Endothelial cell of umbilical vein (primary cell): ENCODE measurements at regions not wholly inside any gene's neighbourhood (a gene's known extent, or its start where the extent isn't known, plus 50 kb on each side); places are given as distances from the start of the nearest gene placed in this dataset.

Experiments
- BruUV-seq: library from RNA; stranded (reverse); fragments of 400-500 nt; replicated peaks from 2 replicates; lab custom pipeline; 2021; lab: Mats Ljungman, UMichigan
- CTCF ChIA-PET: fragments of 300-600, 350-600 bp; sonication (Branson Sonifier 250); formaldehyde crosslinking; loops from one replicate; lab custom pipeline; 2021; ENCODE audit warnings: antibody characterized with exemption, inconsistent platforms; lab: Charles Lee
- POLR2A ChIA-PET: fragments of 300-600, 350-600 bp; sonication (Branson Sonifier 250); formaldehyde crosslinking; loops from one replicate; lab custom pipeline; 2021; ENCODE audit warnings: antibody characterized with exemption, inconsistent platforms; lab: Charles Lee
- DNase-seq: peaks from one replicate; pipeline ENCODE4 v3.0.0-alpha.2; 2011; ENCODE audit warnings: low read depth, low spot score
- FAIRE-seq: peaks from 2 replicates; lab custom pipeline; 2011; peaks lifted over from hg19 to GRCh38; lab: Jason Lieb, UNC
- H2AFZ ChIP-seq: 2 replicates; pipeline ENCODE4 v1.6.0; 2012; ENCODE audit warnings: low read depth, low read length, control low read depth, inconsistent platforms
- H3K27ac ChIP-seq: 2 replicates; pipeline ENCODE4 v1.5.1; 2011; ENCODE audit warnings: low read depth, mild to moderate bottlenecking, control low read depth, low read length, moderate library complexity; ENCODE audit not compliant: insufficient read depth
- H3K27me3 ChIP-seq, 2 experiments: 2 replicates each; pipeline versions ENCODE4 v1.6.0 to v1.6.1; 2011; ENCODE audit warnings: low read length in 2 of 2, mixed read lengths in 1 of 2; ENCODE audit not compliant: control insufficient read depth in 2 of 2, insufficient read depth in 2 of 2
- H3K36me3 ChIP-seq, 2 experiments: 2 replicates in 1 of 2; 3 replicates in 1 of 2; pipeline ENCODE4 v1.5.1; 2011; ENCODE audit warnings: low read length in 2 of 2, mild to moderate bottlenecking in 1 of 2, moderate library complexity in 1 of 2; ENCODE audit not compliant: control insufficient read depth in 2 of 2, insufficient read depth in 2 of 2; ENCODE audit errors: extremely low read depth in 1 of 2
- H3K4me1 ChIP-seq: 3 replicates; pipeline ENCODE4 v1.5.1; 2011; ENCODE audit warnings: mild to moderate bottlenecking, low read length; ENCODE audit not compliant: control insufficient read depth, insufficient read depth; ENCODE audit errors: extremely low read depth
- H3K4me2 ChIP-seq: 2 replicates; pipeline ENCODE4 v1.6.1; 2011; ENCODE audit warnings: low read length, control low read depth, mixed read lengths; ENCODE audit not compliant: insufficient read depth
- H3K4me3 ChIP-seq, 3 experiments: fragments of 200-600 bp in 1 of 3; sonication (generic), shearing (Covaris generic) in 1 of 3; replicated peaks in 1 of 3; 2 replicates each; pipeline ENCODE4 v1.5.1; 2011 to 2016; ENCODE audit warnings: control low read depth in 3 of 3, low read length in 3 of 3, mild to moderate bottlenecking in 2 of 3, inconsistent platforms in 1 of 3, low read depth in 1 of 3, moderate library complexity in 1 of 3; ENCODE audit not compliant: insufficient read depth in 1 of 3
- H3K79me2 ChIP-seq: 2 replicates; pipeline ENCODE4 v1.6.0; 2012; ENCODE audit warnings: low read length, inconsistent platforms; ENCODE audit not compliant: control insufficient read depth, insufficient read depth
- H3K9ac ChIP-seq: replicated peaks from 2 replicates; pipeline ENCODE3; 2011; ENCODE audit warnings: low read length, control low read depth; ENCODE audit not compliant: insufficient read depth; ENCODE audit errors: extremely low read depth
- H3K9me1 ChIP-seq: replicated peaks from 3 replicates; pipeline ENCODE4 v1.6.0; 2011; ENCODE audit warnings: mild to moderate bottlenecking, low read length; ENCODE audit not compliant: control insufficient read depth, insufficient read depth; ENCODE audit errors: extremely low read depth
- H3K9me3 ChIP-seq: replicated peaks from 2 replicates; pipeline ENCODE4 v1.5.1; 2012; ENCODE audit warnings: low read length, inconsistent platforms; ENCODE audit not compliant: control insufficient read depth, insufficient read depth
- H4K20me1 ChIP-seq: replicated peaks from 2 replicates; pipeline ENCODE3; 2011; ENCODE audit warnings: mild to moderate bottlenecking, low read length; ENCODE audit not compliant: control insufficient read depth, insufficient read depth; ENCODE audit errors: extremely low read depth
- CTCF ChIP-seq, 2 donors: IDR thresholded peaks; 1 replicate in 1 of 2; 2 replicates in 1 of 2; pipeline ENCODE4 v1.5.1; 2011; ENCODE audit warnings: low read length in 2 of 2, mild to moderate bottlenecking in 2 of 2, moderate library complexity in 2 of 2, control low read depth in 1 of 2, inconsistent platforms in 1 of 2, low read depth in 1 of 2; ENCODE audit not compliant: insufficient read depth in 1 of 2; ENCODE audit errors: extremely low read depth in 1 of 2
- EZH2 ChIP-seq: IDR thresholded peaks from 2 replicates; pipeline ENCODE4 v1.6.1; 2012; ENCODE audit warnings: borderline replicate concordance, low read depth, mild to moderate bottlenecking, moderate library complexity, low read length, inconsistent platforms; ENCODE audit not compliant: severe bottlenecking
- FOS ChIP-seq: IDR thresholded peaks from 2 replicates; pipeline ENCODE4 v1.6.1; 2011; ENCODE audit warnings: mild to moderate bottlenecking, low read length, moderate library complexity, borderline replicate concordance; ENCODE audit not compliant: insufficient read depth
- GATA2 ChIP-seq: IDR thresholded peaks from 2 replicates; pipeline ENCODE4 v1.7.0; 2011; ENCODE audit warnings: low read depth, mild to moderate bottlenecking, moderate library complexity, mixed read lengths, low read length; ENCODE audit not compliant: insufficient read length, insufficient read depth
- MAX ChIP-seq: IDR thresholded peaks from 2 replicates; pipeline ENCODE4 v1.6.1; 2011; ENCODE audit not compliant: insufficient read depth, insufficient read length
- MYC ChIP-seq: IDR thresholded peaks from one replicate; pipeline ENCODE4 v1.6.1; 2011; ENCODE audit warnings: mild to moderate bottlenecking, low read depth, low read length
- POLR2AphosphoS5 ChIP-seq: IDR thresholded peaks from 2 replicates; pipeline ENCODE4 v1.6.1; 2012; ENCODE audit warnings: low read depth, mild to moderate bottlenecking, control low read depth, low read length, moderate library complexity; ENCODE audit not compliant: insufficient read depth
- dilution Hi-C: fragments of 300-500 bp; cut with MboI; formaldehyde crosslinking; loops from one replicate; pipeline ENCODE4 v1.15.0; 2019; ENCODE audit warnings: low sequenced_read_pairs; ENCODE audit not compliant: extremely low pct_ligation_motif_present
- intact Hi-C: fragments of 100-400 bp; cut with micrococcal nuclease; formaldehyde crosslinking; loops from one replicate; pipeline ENCODE4 v1.10.0; 2022

GRCh38 chr13:111865826-111866225, 201.1 kb upstream of the SOX1 start:
- H3K4me1 ChIP-seq = no peaks in the 10 kb centered on the region
- dilution Hi-C loops = no loop called here
- H3K9me3 ChIP-seq = peaks cover 2% of the 10 kb centered on the region
- no peaks in the 10 kb centered on the region for H3K27me3 ChIP-seq
- no TSS peak for BruUV-seq
- intact Hi-C loops = no loop called here
- H3K4me3 ChIP-seq = no peak overlapping the region
- H3K9ac ChIP-seq = no peak overlapping the region
- no peak for FAIRE-seq
- no peaks in the 10 kb centered on the region for H3K36me3 ChIP-seq
- H3K27ac ChIP-seq = no peak overlapping the region
- H3K4me2 ChIP-seq = no peak overlapping the region
- no peaks in the 10 kb centered on the region for H4K20me1 ChIP-seq
- ChIA-PET CTCF (no interaction called here), POLR2A (no interaction called here)
- no peak overlapping the region for H2AFZ ChIP-seq
- H3K9me1 ChIP-seq = no peaks in the 10 kb centered on the region
- no peaks in the 10 kb centered on the region for H3K79me2 ChIP-seq
- no peak for DNase-seq
- TF ChIP-seq CTCF (IDR thresholded peaks at IDR 0.05; ENCODE audit: extremely low read depth in 1 of 2, insufficient read depth in 1 of 2, low read depth in 1 of 2, low read length in 2 of 2) = no peak
- TF ChIP-seq MAX = no peak
- TF ChIP-seq POLR2AphosphoS5 = no peak
- TF ChIP-seq FOS = no peak
- no peak for TF ChIP-seq GATA2
- TF ChIP-seq EZH2 = no peak
- no peak for TF ChIP-seq MYC
